Liver (tissue), 8 donors: ENCODE measurements at regions not wholly inside any gene's neighbourhood (a gene's known extent, or its start where the extent isn't known, plus 50 kb on each side); places are given as distances from the start of the nearest gene placed in this dataset.

ENCODE experiments used
- DNase-seq: peaks from one replicate; pipeline ENCODE4 v3.0.0-alpha.2; 2017; ENCODE audit warnings: low spot score
- H3K27ac ChIP-seq, 2 donors: one replicate each; pipeline ENCODE4 v1.7.0; 2013; ENCODE audit warnings: inconsistent platforms in 2 of 2, low read length in 2 of 2, control low read depth in 1 of 2, low read depth in 1 of 2, mild to moderate bottlenecking in 1 of 2
- H3K27me3 ChIP-seq, 4 donors: one replicate each; pipeline versions ENCODE4 v1.6.1 to v1.7.0; 2013; ENCODE audit warnings: low read length in 3 of 4, inconsistent platforms in 1 of 4, mild to moderate bottlenecking in 1 of 4, moderate library complexity in 1 of 4; ENCODE audit not compliant: control insufficient read depth in 4 of 4, insufficient read depth in 4 of 4
- H3K36me3 ChIP-seq, 4 donors: one replicate each; pipeline versions ENCODE4 v1.6.1 to v1.7.0; 2013; ENCODE audit warnings: low read length in 3 of 4, mild to moderate bottlenecking in 3 of 4, low read depth in 1 of 4, moderate library complexity in 1 of 4; ENCODE audit not compliant: control insufficient read depth in 4 of 4, insufficient read depth in 3 of 4
- H3K4me1 ChIP-seq, 4 donors: one replicate each; pipeline versions ENCODE4 v1.6.1 to v1.7.0; 2013; ENCODE audit warnings: low read length in 3 of 4, mild to moderate bottlenecking in 3 of 4, moderate library complexity in 1 of 4; ENCODE audit not compliant: control insufficient read depth in 4 of 4, insufficient read depth in 4 of 4
- H3K4me3 ChIP-seq, 3 donors: one replicate each; pipeline versions ENCODE4 v1.6.1 to v1.7.0; 2013; ENCODE audit warnings: low read length in 3 of 3, control low read depth in 1 of 3, low read depth in 1 of 3, mild to moderate bottlenecking in 1 of 3
- H3K9ac ChIP-seq, 2 donors: one replicate each; pipeline ENCODE4 v1.7.0; 2013; ENCODE audit warnings: low read length in 2 of 2, mild to moderate bottlenecking in 2 of 2, moderate library complexity in 2 of 2, control low read depth in 1 of 2, low read depth in 1 of 2
- H3K9me3 ChIP-seq, 4 donors: one replicate each; pipeline versions ENCODE4 v1.6.1 to v1.7.0; 2013; ENCODE audit warnings: low read length in 3 of 4; ENCODE audit not compliant: control insufficient read depth in 4 of 4
- EGR1 ChIP-seq, 2 donors: IDR thresholded peaks; 2 replicates each; pipeline ENCODE4 v1.6.1; 2016 to 2018; ENCODE audit warnings: antibody characterized with exemption in 2 of 2, low read depth in 2 of 2
- FOXA1 ChIP-seq: IDR thresholded peaks from 2 replicates; pipeline ENCODE4 v1.6.1; 2016; ENCODE audit warnings: antibody characterized with exemption
- FOXA2 ChIP-seq: IDR thresholded peaks from 2 replicates; pipeline ENCODE4 v1.6.1; 2016; ENCODE audit warnings: antibody characterized with exemption
- GABPA ChIP-seq, 2 donors: IDR thresholded peaks in 1 of 2; conservative IDR thresholded peaks in 1 of 2; 2 replicates each; pipeline ENCODE4 v1.6.1; 2016; ENCODE audit warnings: antibody characterized with exemption in 2 of 2, mild to moderate bottlenecking in 1 of 2, moderate library complexity in 1 of 2
- HNF4A ChIP-seq, 2 donors: conservative IDR thresholded peaks; 2 replicates each; pipeline ENCODE4 v1.6.1; 2016; ENCODE audit warnings: antibody characterized with exemption in 2 of 2, mild to moderate bottlenecking in 2 of 2
- HNF4G ChIP-seq: IDR thresholded peaks from 2 replicates; pipeline ENCODE4 v1.6.1; 2016; ENCODE audit warnings: antibody characterized with exemption
- JUND ChIP-seq, 2 donors: IDR thresholded peaks; 2 replicates each; pipeline ENCODE4 v1.6.1; 2016; ENCODE audit warnings: antibody characterized with exemption in 2 of 2
- NR2F2 ChIP-seq: IDR thresholded peaks from 2 replicates; pipeline ENCODE4 v1.6.1; 2016; ENCODE audit warnings: antibody characterized with exemption
- RAD21 ChIP-seq, 2 donors: IDR thresholded peaks; 2 replicates each; pipeline ENCODE4 v1.6.1; 2016; ENCODE audit warnings: antibody characterized with exemption in 2 of 2, mild to moderate bottlenecking in 2 of 2
- RXRA ChIP-seq, 2 donors: IDR thresholded peaks; 2 replicates each; pipeline ENCODE4 v1.6.1; 2017 to 2018; ENCODE audit warnings: antibody characterized with exemption in 2 of 2, mild to moderate bottlenecking in 1 of 2
- TAF1 ChIP-seq: conservative IDR thresholded peaks from 2 replicates; pipeline ENCODE4 v1.6.1; 2016; ENCODE audit warnings: antibody characterized with exemption, mild to moderate bottlenecking
- YY1 ChIP-seq: IDR thresholded peaks from 2 replicates; pipeline ENCODE4 v1.6.1; 2016; ENCODE audit warnings: antibody characterized with exemption, mild to moderate bottlenecking
- WGBS: extraction: QIAGEN DNeasy Blood & Tissue Kit; methylation state at CpG from one replicate; pipeline ENCODE4 v1.1.7; 2013; 5-methylcytosine and 5-hydroxymethylcytosine counted together
- TF ChIP-seq, protein P1 (sequence below): IDR thresholded peaks from 2 replicates; pipeline ENCODE4 v1.6.1; 2016; ENCODE audit warnings: antibody characterized with exemption
- TF ChIP-seq, protein P2 (sequence below): IDR thresholded peaks from 2 replicates; pipeline ENCODE4 v1.6.1; 2016; ENCODE audit warnings: antibody characterized with exemption
- TF ChIP-seq, protein P3 (sequence below): IDR thresholded peaks from 2 replicates; pipeline ENCODE4 v1.6.1; 2016; ENCODE audit warnings: antibody characterized with exemption, mild to moderate bottlenecking
- TF ChIP-seq, protein P4 (sequence below): IDR thresholded peaks from 2 replicates; pipeline ENCODE4 v1.6.1; 2016; ENCODE audit warnings: antibody characterized with exemption
- TF ChIP-seq, protein P5 (sequence below): fragments of 150-350 bp; IDR thresholded peaks from 2 replicates; pipeline ENCODE4 v1.5.1; 2017; ENCODE audit warnings: improper control_type of control experiment, low read depth, low read length; ENCODE audit not compliant: missing input control
- donor health status: healthy.
- donor health status: healthy.
- donor health status: healthy.
- donor health status: healthy.
- donor health status: healthy.

DNA sequence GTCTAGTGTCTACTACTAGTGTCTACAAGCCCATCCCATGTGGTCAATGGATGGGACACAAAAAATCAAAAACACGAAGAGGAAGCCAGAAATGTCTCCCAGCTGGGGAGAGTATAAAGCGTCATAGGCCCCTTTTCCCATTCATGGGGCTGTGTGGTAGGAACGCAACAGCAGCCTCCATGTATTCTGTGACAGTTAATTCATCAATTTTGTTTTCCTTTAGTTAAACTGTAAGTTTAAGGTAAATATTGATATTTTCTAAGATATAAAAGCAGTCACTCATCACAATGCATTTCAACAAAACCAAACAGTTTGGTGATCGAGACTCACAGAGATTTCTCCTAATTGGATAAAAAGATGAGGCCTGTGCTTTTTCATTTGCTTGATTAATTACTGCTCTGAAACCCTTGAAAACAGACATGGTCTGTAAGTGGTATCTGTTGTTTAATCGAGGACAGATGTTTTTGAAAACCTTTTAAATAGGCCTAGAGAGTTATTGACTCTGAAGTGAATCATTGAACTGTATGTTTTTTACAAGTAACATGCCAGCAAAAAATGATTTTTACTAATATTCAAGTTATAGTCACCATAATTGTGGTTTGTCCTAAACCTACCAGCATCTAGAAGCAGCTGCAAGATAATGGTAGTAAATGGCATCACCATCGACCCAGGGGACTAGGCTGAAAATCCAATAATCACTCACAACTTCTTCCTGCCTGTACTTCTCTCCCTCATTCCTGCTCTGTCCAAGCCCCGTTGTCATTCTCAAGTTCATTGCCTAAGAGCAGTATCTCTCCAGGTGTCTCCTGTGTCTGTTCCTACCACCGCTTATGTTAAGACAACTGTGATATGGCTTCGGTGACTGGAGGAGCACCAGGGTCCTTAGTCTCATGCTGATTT lies 87.7 kb upstream of the SHISA3 start:
- no peak for DNase-seq
- no peaks in the 10 kb centered on the region for H3K4me1 ChIP-seq
- TF ChIP-seq HNF4G (no peak), EGR1 (IDR thresholded peaks at IDR 0.05; ENCODE audit: low read depth in 2 of 2) (no peak), RXRA (IDR thresholded peaks at IDR 0.05) (no peak), FOXA2 (no peak), YY1 (no peak), GABPA (IDR thresholded peaks at IDR 0.05 in 1 of 2, conservative IDR thresholded peaks at IDR 0.05 in 1 of 2) (no peak), RAD21 (IDR thresholded peaks at IDR 0.05) (no peak), FOXA1 (no peak), JUND (IDR thresholded peaks at IDR 0.05) (no peak), TAF1 (no peak), HNF4A (conservative IDR thresholded peaks at IDR 0.05) (no peak), NR2F2 (no peak)
- TF ChIP-seq, protein P1, sequence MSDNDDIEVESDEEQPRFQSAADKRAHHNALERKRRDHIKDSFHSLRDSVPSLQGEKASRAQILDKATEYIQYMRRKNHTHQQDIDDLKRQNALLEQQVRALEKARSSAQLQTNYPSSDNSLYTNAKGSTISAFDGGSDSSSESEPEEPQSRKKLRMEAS: no peak
- TF ChIP-seq, protein P2, sequence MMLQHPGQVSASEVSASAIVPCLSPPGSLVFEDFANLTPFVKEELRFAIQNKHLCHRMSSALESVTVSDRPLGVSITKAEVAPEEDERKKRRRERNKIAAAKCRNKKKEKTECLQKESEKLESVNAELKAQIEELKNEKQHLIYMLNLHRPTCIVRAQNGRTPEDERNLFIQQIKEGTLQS: no peak
- TF ChIP-seq, protein P3, sequence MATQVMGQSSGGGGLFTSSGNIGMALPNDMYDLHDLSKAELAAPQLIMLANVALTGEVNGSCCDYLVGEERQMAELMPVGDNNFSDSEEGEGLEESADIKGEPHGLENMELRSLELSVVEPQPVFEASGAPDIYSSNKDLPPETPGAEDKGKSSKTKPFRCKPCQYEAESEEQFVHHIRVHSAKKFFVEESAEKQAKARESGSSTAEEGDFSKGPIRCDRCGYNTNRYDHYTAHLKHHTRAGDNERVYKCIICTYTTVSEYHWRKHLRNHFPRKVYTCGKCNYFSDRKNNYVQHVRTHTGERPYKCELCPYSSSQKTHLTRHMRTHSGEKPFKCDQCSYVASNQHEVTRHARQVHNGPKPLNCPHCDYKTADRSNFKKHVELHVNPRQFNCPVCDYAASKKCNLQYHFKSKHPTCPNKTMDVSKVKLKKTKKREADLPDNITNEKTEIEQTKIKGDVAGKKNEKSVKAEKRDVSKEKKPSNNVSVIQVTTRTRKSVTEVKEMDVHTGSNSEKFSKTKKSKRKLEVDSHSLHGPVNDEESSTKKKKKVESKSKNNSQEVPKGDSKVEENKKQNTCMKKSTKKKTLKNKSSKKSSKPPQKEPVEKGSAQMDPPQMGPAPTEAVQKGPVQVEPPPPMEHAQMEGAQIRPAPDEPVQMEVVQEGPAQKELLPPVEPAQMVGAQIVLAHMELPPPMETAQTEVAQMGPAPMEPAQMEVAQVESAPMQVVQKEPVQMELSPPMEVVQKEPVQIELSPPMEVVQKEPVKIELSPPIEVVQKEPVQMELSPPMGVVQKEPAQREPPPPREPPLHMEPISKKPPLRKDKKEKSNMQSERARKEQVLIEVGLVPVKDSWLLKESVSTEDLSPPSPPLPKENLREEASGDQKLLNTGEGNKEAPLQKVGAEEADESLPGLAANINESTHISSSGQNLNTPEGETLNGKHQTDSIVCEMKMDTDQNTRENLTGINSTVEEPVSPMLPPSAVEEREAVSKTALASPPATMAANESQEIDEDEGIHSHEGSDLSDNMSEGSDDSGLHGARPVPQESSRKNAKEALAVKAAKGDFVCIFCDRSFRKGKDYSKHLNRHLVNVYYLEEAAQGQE: no peak
- TF ChIP-seq, protein P4, sequence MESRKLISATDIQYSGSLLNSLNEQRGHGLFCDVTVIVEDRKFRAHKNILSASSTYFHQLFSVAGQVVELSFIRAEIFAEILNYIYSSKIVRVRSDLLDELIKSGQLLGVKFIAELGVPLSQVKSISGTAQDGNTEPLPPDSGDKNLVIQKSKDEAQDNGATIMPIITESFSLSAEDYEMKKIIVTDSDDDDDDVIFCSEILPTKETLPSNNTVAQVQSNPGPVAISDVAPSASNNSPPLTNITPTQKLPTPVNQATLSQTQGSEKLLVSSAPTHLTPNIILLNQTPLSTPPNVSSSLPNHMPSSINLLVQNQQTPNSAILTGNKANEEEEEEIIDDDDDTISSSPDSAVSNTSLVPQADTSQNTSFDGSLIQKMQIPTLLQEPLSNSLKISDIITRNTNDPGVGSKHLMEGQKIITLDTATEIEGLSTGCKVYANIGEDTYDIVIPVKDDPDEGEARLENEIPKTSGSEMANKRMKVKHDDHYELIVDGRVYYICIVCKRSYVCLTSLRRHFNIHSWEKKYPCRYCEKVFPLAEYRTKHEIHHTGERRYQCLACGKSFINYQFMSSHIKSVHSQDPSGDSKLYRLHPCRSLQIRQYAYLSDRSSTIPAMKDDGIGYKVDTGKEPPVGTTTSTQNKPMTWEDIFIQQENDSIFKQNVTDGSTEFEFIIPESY: no peak
- H3K9me3 ChIP-seq: peaks cover 0 to 4% (median 0%) of the 10 kb centered on the region in 4 donors
- no peak overlapping the region for H3K9ac ChIP-seq
- H3K27ac ChIP-seq: no peak overlapping the region
- H3K4me3 ChIP-seq: no peak overlapping the region
- WGBS: 77% methylated on average over 9 of the region's 9 CpGs
- H3K36me3 ChIP-seq: no peaks in the 10 kb centered on the region
- no peaks in the 10 kb centered on the region for H3K27me3 ChIP-seq

DNA sequence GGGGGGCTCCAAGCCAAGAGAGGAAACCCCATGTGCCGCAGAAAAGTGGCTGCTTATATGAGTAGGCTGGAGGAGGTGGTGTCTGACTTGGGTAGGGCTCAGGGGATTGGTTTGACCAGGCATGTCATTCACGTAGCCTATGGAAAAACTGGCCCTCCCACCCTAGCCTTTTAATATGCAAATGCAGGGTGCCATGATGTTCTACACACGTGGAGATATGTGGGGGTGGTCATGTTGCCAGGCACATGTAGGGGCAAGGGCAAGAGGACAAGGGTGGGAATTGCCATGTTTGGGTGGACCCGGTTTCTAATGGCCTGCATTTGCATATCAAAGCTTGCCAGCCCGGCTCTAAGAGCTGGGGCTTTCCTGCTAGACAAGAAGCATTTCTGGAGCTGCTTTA lies 86.9 kb upstream of the SHISA3 start:
- no peak overlapping the region for H3K27ac ChIP-seq
- H3K27me3 ChIP-seq: no peaks in the 10 kb centered on the region
- no peaks in the 10 kb centered on the region for H3K4me1 ChIP-seq
- DNase-seq: no peak
- WGBS: 69% methylated on average over 5 of the region's 5 CpGs
- no peaks in the 10 kb centered on the region for H3K36me3 ChIP-seq
- no peak overlapping the region for H3K9ac ChIP-seq
- H3K9me3 ChIP-seq: peaks cover 0 to 4% (median 0%) of the 10 kb centered on the region in 4 donors
- H3K4me3 ChIP-seq: no peak overlapping the region
- TF ChIP-seq HNF4G (no peak), HNF4A (conservative IDR thresholded peaks at IDR 0.05) (no peak), FOXA2 (no peak), RAD21 (IDR thresholded peaks at IDR 0.05) (no peak), JUND (IDR thresholded peaks at IDR 0.05) (no peak), YY1 (no peak), RXRA (IDR thresholded peaks at IDR 0.05) (no peak), GABPA (IDR thresholded peaks at IDR 0.05 in 1 of 2, conservative IDR thresholded peaks at IDR 0.05 in 1 of 2) (no peak), TAF1 (no peak)
- TF ChIP-seq, protein P5, sequence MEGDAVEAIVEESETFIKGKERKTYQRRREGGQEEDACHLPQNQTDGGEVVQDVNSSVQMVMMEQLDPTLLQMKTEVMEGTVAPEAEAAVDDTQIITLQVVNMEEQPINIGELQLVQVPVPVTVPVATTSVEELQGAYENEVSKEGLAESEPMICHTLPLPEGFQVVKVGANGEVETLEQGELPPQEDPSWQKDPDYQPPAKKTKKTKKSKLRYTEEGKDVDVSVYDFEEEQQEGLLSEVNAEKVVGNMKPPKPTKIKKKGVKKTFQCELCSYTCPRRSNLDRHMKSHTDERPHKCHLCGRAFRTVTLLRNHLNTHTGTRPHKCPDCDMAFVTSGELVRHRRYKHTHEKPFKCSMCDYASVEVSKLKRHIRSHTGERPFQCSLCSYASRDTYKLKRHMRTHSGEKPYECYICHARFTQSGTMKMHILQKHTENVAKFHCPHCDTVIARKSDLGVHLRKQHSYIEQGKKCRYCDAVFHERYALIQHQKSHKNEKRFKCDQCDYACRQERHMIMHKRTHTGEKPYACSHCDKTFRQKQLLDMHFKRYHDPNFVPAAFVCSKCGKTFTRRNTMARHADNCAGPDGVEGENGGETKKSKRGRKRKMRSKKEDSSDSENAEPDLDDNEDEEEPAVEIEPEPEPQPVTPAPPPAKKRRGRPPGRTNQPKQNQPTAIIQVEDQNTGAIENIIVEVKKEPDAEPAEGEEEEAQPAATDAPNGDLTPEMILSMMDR: no peak
- TF ChIP-seq, protein P1: no peak
- TF ChIP-seq, protein P2: no peak
- TF ChIP-seq, protein P4: no peak
